ENCODE measurements at regions not wholly inside any gene's neighbourhood (a gene's known extent, or its start where the extent isn't known, plus 50 kb on each side); places are given as distances from the start of the nearest gene placed in this dataset.

GRCh38 chr2:63775191-63775590 is 66.5 kb upstream of the UGP2 start:
- Histone ChIP-seq H2AFZ (no peak overlapping the region), H3K4me1 (ENCODE audit: insufficient read depth) (peaks cover 11% of the 10 kb centered on the region), H3F3A (replicated peaks; ENCODE audit: low read depth) (no peaks in the 10 kb centered on the region), H3K27ac (ENCODE audit: low read depth) (no peak overlapping the region), H3K27me3 (ENCODE audit: insufficient read depth) (no peaks in the 10 kb centered on the region), H3K9me2 (ENCODE audit: insufficient read depth) (no peaks in the 10 kb centered on the region), H3K4me2 (no peak overlapping the region), H4K20me1 (replicated peaks; ENCODE audit: insufficient read depth) (no peaks in the 10 kb centered on the region), H3K4me3 (no peak overlapping the region), H3K36me3 (ENCODE audit: insufficient read depth) (no peaks in the 10 kb centered on the region), H3K79me2 (replicated peaks; ENCODE audit: insufficient read depth) (no peaks in the 10 kb centered on the region)
- Mint-ChIP-seq H3K4me3 (no peak overlapping the region), H3K36me3 (ENCODE audit: low read depth) (no peaks in the 10 kb centered on the region), H3K27ac (no peak overlapping the region), H3K9me3 (no peaks in the 10 kb centered on the region), H3K27me3 (ENCODE audit: insufficient read depth, low read depth, poor library complexity) (peaks cover 1% of the 10 kb centered on the region), H3K4me1 (peaks cover 12% of the 10 kb centered on the region; the same call in 2 of the 3 replicates)
- no peak for TF ChIP-seq CREB1 (CRISPR knock-in tag; IDR thresholded peaks at IDR 0.05; ENCODE audit: low read depth)
- TF ChIP-seq JUNB (IDR thresholded peaks at IDR 0.05; ENCODE audit: unreplicated experiment) = no peak
- TF ChIP-seq, protein P1, sequence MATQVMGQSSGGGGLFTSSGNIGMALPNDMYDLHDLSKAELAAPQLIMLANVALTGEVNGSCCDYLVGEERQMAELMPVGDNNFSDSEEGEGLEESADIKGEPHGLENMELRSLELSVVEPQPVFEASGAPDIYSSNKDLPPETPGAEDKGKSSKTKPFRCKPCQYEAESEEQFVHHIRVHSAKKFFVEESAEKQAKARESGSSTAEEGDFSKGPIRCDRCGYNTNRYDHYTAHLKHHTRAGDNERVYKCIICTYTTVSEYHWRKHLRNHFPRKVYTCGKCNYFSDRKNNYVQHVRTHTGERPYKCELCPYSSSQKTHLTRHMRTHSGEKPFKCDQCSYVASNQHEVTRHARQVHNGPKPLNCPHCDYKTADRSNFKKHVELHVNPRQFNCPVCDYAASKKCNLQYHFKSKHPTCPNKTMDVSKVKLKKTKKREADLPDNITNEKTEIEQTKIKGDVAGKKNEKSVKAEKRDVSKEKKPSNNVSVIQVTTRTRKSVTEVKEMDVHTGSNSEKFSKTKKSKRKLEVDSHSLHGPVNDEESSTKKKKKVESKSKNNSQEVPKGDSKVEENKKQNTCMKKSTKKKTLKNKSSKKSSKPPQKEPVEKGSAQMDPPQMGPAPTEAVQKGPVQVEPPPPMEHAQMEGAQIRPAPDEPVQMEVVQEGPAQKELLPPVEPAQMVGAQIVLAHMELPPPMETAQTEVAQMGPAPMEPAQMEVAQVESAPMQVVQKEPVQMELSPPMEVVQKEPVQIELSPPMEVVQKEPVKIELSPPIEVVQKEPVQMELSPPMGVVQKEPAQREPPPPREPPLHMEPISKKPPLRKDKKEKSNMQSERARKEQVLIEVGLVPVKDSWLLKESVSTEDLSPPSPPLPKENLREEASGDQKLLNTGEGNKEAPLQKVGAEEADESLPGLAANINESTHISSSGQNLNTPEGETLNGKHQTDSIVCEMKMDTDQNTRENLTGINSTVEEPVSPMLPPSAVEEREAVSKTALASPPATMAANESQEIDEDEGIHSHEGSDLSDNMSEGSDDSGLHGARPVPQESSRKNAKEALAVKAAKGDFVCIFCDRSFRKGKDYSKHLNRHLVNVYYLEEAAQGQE (IDR thresholded peaks at IDR 0.05; ENCODE audit: unreplicated experiment) = no peak
- TF ChIP-seq, protein P2, sequence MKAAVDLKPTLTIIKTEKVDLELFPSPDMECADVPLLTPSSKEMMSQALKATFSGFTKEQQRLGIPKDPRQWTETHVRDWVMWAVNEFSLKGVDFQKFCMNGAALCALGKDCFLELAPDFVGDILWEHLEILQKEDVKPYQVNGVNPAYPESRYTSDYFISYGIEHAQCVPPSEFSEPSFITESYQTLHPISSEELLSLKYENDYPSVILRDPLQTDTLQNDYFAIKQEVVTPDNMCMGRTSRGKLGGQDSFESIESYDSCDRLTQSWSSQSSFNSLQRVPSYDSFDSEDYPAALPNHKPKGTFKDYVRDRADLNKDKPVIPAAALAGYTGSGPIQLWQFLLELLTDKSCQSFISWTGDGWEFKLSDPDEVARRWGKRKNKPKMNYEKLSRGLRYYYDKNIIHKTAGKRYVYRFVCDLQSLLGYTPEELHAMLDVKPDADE (IDR thresholded peaks at IDR 0.05) = no peak
- no peak for TF ChIP-seq EZH2phosphoT487 (IDR thresholded peaks at IDR 0.05; ENCODE audit: unreplicated experiment)
- TF ChIP-seq EZH2 (IDR thresholded peaks at IDR 0.05; ENCODE audit: low read depth, unreplicated experiment) = no peak
- DNase-seq (ENCODE audit: low spot score) (no peak), ATAC-seq (no peak)

DNA sequence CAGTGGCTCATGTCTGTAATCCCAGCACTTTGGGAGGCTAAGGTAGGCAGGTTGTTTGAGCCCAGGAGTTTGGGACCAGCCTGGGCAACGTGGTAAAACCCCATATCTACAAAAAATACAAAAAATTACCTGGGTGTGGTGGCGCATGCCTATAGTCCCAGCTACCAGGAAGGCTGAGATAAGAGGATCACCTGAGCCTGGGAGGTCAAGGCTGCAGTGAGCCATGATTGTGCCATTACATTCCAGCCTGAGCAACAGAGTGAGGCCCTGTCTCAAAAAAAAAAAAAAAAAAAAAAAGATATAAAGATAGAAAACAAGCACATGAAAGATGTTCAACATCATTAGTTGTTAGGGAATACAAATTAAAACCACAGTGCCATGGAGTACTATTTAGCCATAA is 65.3 kb upstream of the UGP2 start:
- Histone ChIP-seq H3K4me3 (no peak overlapping the region), H3K4me1 (ENCODE audit: insufficient read depth) (peaks cover 23% of the 10 kb centered on the region), H3K27me3 (ENCODE audit: insufficient read depth) (no peaks in the 10 kb centered on the region), H3K79me2 (replicated peaks; ENCODE audit: insufficient read depth) (no peaks in the 10 kb centered on the region), H3K4me2 (no peak overlapping the region), H4K20me1 (replicated peaks; ENCODE audit: insufficient read depth) (no peaks in the 10 kb centered on the region), H3K9me2 (ENCODE audit: insufficient read depth) (no peaks in the 10 kb centered on the region), H3K36me3 (ENCODE audit: insufficient read depth) (no peaks in the 10 kb centered on the region), H3F3A (replicated peaks; ENCODE audit: low read depth) (no peaks in the 10 kb centered on the region), H2AFZ (no peak overlapping the region), H3K27ac (ENCODE audit: low read depth) (no peak overlapping the region)
- Mint-ChIP-seq H3K27me3 (ENCODE audit: insufficient read depth, low read depth, poor library complexity) (peaks cover 1% of the 10 kb centered on the region), H3K27ac (no peak overlapping the region), H3K36me3 (ENCODE audit: low read depth) (no peaks in the 10 kb centered on the region), H3K9me3 (no peaks in the 10 kb centered on the region), H3K4me1 (peaks cover 24% of the 10 kb centered on the region), H3K4me3 (no peak overlapping the region)
- ATAC-seq = no peak
- no peak for DNase-seq (ENCODE audit: low spot score)
- TF ChIP-seq POLR2AphosphoS5 (IDR thresholded peaks at IDR 0.05; ENCODE audit: low read depth) = no peak
- TF ChIP-seq STAT1 (IDR thresholded peaks at IDR 0.05; ENCODE audit: unreplicated experiment) = no peak
- TF ChIP-seq EZH2phosphoT487 (IDR thresholded peaks at IDR 0.05; ENCODE audit: unreplicated experiment) = no peak
- no peak for TF ChIP-seq ZNF462 (CRISPR knock-in tag; IDR thresholded peaks at IDR 0.05)
- TF ChIP-seq CTCF (conservative IDR thresholded peaks at IDR 0.05; ENCODE audit: low read depth in 2 of 2) = no peak

All from GM23338 (cell line).